Endothelial cell of umbilical vein (primary cell): ENCODE measurements at regions not wholly inside any gene's neighbourhood (a gene's known extent, or its start where the extent isn't known, plus 50 kb on each side); places are given as distances from the start of the nearest gene placed in this dataset.

ENCODE experiments used
- BruUV-seq: library from RNA; stranded (reverse); fragments of 400-500 nt; replicated peaks from 2 replicates; lab custom pipeline; 2021; lab: Mats Ljungman, UMichigan
- CTCF ChIA-PET: fragments of 300-600, 350-600 bp; sonication (Branson Sonifier 250); formaldehyde crosslinking; loops from one replicate; lab custom pipeline; 2021; ENCODE audit warnings: antibody characterized with exemption, inconsistent platforms; lab: Charles Lee
- POLR2A ChIA-PET: fragments of 300-600, 350-600 bp; sonication (Branson Sonifier 250); formaldehyde crosslinking; loops from one replicate; lab custom pipeline; 2021; ENCODE audit warnings: antibody characterized with exemption, inconsistent platforms; lab: Charles Lee
- DNase-seq: peaks from one replicate; pipeline ENCODE4 v3.0.0-alpha.2; 2011; ENCODE audit warnings: low read depth, low spot score
- FAIRE-seq: peaks from 2 replicates; lab custom pipeline; 2011; peaks lifted over from hg19 to GRCh38; lab: Jason Lieb, UNC
- H2AFZ ChIP-seq: 2 replicates; pipeline ENCODE4 v1.6.0; 2012; ENCODE audit warnings: low read depth, low read length, control low read depth, inconsistent platforms
- H3K27ac ChIP-seq: 2 replicates; pipeline ENCODE4 v1.5.1; 2011; ENCODE audit warnings: low read depth, mild to moderate bottlenecking, control low read depth, low read length, moderate library complexity; ENCODE audit not compliant: insufficient read depth
- H3K27me3 ChIP-seq, 2 experiments: 2 replicates each; pipeline versions ENCODE4 v1.6.0 to v1.6.1; 2011; ENCODE audit warnings: low read length in 2 of 2, mixed read lengths in 1 of 2; ENCODE audit not compliant: control insufficient read depth in 2 of 2, insufficient read depth in 2 of 2
- H3K36me3 ChIP-seq, 2 experiments: 2 replicates in 1 of 2; 3 replicates in 1 of 2; pipeline ENCODE4 v1.5.1; 2011; ENCODE audit warnings: low read length in 2 of 2, mild to moderate bottlenecking in 1 of 2, moderate library complexity in 1 of 2; ENCODE audit not compliant: control insufficient read depth in 2 of 2, insufficient read depth in 2 of 2; ENCODE audit errors: extremely low read depth in 1 of 2
- H3K4me1 ChIP-seq: 3 replicates; pipeline ENCODE4 v1.5.1; 2011; ENCODE audit warnings: mild to moderate bottlenecking, low read length; ENCODE audit not compliant: control insufficient read depth, insufficient read depth; ENCODE audit errors: extremely low read depth
- H3K4me2 ChIP-seq: 2 replicates; pipeline ENCODE4 v1.6.1; 2011; ENCODE audit warnings: low read length, control low read depth, mixed read lengths; ENCODE audit not compliant: insufficient read depth
- H3K4me3 ChIP-seq, 3 experiments: fragments of 200-600 bp in 1 of 3; sonication (generic), shearing (Covaris generic) in 1 of 3; replicated peaks in 1 of 3; 2 replicates each; pipeline ENCODE4 v1.5.1; 2011 to 2016; ENCODE audit warnings: control low read depth in 3 of 3, low read length in 3 of 3, mild to moderate bottlenecking in 2 of 3, inconsistent platforms in 1 of 3, low read depth in 1 of 3, moderate library complexity in 1 of 3; ENCODE audit not compliant: insufficient read depth in 1 of 3
- H3K79me2 ChIP-seq: 2 replicates; pipeline ENCODE4 v1.6.0; 2012; ENCODE audit warnings: low read length, inconsistent platforms; ENCODE audit not compliant: control insufficient read depth, insufficient read depth
- H3K9ac ChIP-seq: replicated peaks from 2 replicates; pipeline ENCODE3; 2011; ENCODE audit warnings: low read length, control low read depth; ENCODE audit not compliant: insufficient read depth; ENCODE audit errors: extremely low read depth
- H3K9me1 ChIP-seq: replicated peaks from 3 replicates; pipeline ENCODE4 v1.6.0; 2011; ENCODE audit warnings: mild to moderate bottlenecking, low read length; ENCODE audit not compliant: control insufficient read depth, insufficient read depth; ENCODE audit errors: extremely low read depth
- H3K9me3 ChIP-seq: replicated peaks from 2 replicates; pipeline ENCODE4 v1.5.1; 2012; ENCODE audit warnings: low read length, inconsistent platforms; ENCODE audit not compliant: control insufficient read depth, insufficient read depth
- H4K20me1 ChIP-seq: replicated peaks from 2 replicates; pipeline ENCODE3; 2011; ENCODE audit warnings: mild to moderate bottlenecking, low read length; ENCODE audit not compliant: control insufficient read depth, insufficient read depth; ENCODE audit errors: extremely low read depth
- CTCF ChIP-seq, 2 donors: IDR thresholded peaks; 1 replicate in 1 of 2; 2 replicates in 1 of 2; pipeline ENCODE4 v1.5.1; 2011; ENCODE audit warnings: low read length in 2 of 2, mild to moderate bottlenecking in 2 of 2, moderate library complexity in 2 of 2, control low read depth in 1 of 2, inconsistent platforms in 1 of 2, low read depth in 1 of 2; ENCODE audit not compliant: insufficient read depth in 1 of 2; ENCODE audit errors: extremely low read depth in 1 of 2
- EZH2 ChIP-seq: IDR thresholded peaks from 2 replicates; pipeline ENCODE4 v1.6.1; 2012; ENCODE audit warnings: borderline replicate concordance, low read depth, mild to moderate bottlenecking, moderate library complexity, low read length, inconsistent platforms; ENCODE audit not compliant: severe bottlenecking
- FOS ChIP-seq: IDR thresholded peaks from 2 replicates; pipeline ENCODE4 v1.6.1; 2011; ENCODE audit warnings: mild to moderate bottlenecking, low read length, moderate library complexity, borderline replicate concordance; ENCODE audit not compliant: insufficient read depth
- GATA2 ChIP-seq: IDR thresholded peaks from 2 replicates; pipeline ENCODE4 v1.7.0; 2011; ENCODE audit warnings: low read depth, mild to moderate bottlenecking, moderate library complexity, mixed read lengths, low read length; ENCODE audit not compliant: insufficient read length, insufficient read depth
- JUN ChIP-seq: IDR thresholded peaks from 2 replicates; pipeline ENCODE4 v1.6.1; 2011; ENCODE audit warnings: borderline replicate concordance, low read depth; ENCODE audit not compliant: insufficient read length, insufficient read depth
- MAX ChIP-seq: IDR thresholded peaks from 2 replicates; pipeline ENCODE4 v1.6.1; 2011; ENCODE audit not compliant: insufficient read depth, insufficient read length
- MYC ChIP-seq: IDR thresholded peaks from one replicate; pipeline ENCODE4 v1.6.1; 2011; ENCODE audit warnings: mild to moderate bottlenecking, low read depth, low read length
- POLR2A ChIP-seq: IDR thresholded peaks from 2 replicates; pipeline ENCODE4 v1.6.1; 2012; ENCODE audit warnings: low read depth, mild to moderate bottlenecking, control low read depth, low read length
- POLR2AphosphoS5 ChIP-seq: IDR thresholded peaks from 2 replicates; pipeline ENCODE4 v1.6.1; 2012; ENCODE audit warnings: low read depth, mild to moderate bottlenecking, control low read depth, low read length, moderate library complexity; ENCODE audit not compliant: insufficient read depth
- dilution Hi-C: fragments of 300-500 bp; cut with MboI; formaldehyde crosslinking; loops from one replicate; pipeline ENCODE4 v1.15.0; 2019; ENCODE audit warnings: low sequenced_read_pairs; ENCODE audit not compliant: extremely low pct_ligation_motif_present
- intact Hi-C: fragments of 100-400 bp; cut with micrococcal nuclease; formaldehyde crosslinking; loops from one replicate; pipeline ENCODE4 v1.10.0; 2022

GRCh38 chr13:50484472-50485113, 358.9 kb downstream of the DLEU7 start:
- Histone ChIP-seq H3K9me3 (no peaks in the 10 kb centered on the region), H3K9me1 (no peaks in the 10 kb centered on the region), H3K79me2 (no peaks in the 10 kb centered on the region), H4K20me1 (no peaks in the 10 kb centered on the region), H3K4me1 (no peaks in the 10 kb centered on the region), H3K36me3 (no peaks in the 10 kb centered on the region), H3K4me2 (no peak overlapping the region), H3K27ac (no peak overlapping the region), H3K4me3 (no peak overlapping the region), H3K9ac (no peak overlapping the region), H3K27me3 (no peaks in the 10 kb centered on the region), H2AFZ (peak overlapping the region; percentile 44)
- intact Hi-C loops (no loop called here), dilution Hi-C loops (no loop called here)
- BruUV-seq, result no TSS peak
- TF ChIP-seq CTCF (IDR thresholded peaks at IDR 0.05; ENCODE audit: extremely low read depth in 1 of 2, insufficient read depth in 1 of 2, low read depth in 1 of 2, low read length in 2 of 2) (no peak), MAX (no peak), EZH2 (no peak), MYC (no peak), GATA2 (no peak), FOS (no peak), POLR2A (no peak), JUN (no peak), POLR2AphosphoS5 (no peak)
- FAIRE-seq, result no peak
- CTCF ChIA-PET, result no interaction called here
- no peak for DNase-seq
- POLR2A ChIA-PET, result no interaction called here
